ENCODE measurements at regions not wholly inside any gene's neighbourhood (a gene's known extent, or its start where the extent isn't known, plus 50 kb on each side); places are given as distances from the start of the nearest gene placed in this dataset.

DNA sequence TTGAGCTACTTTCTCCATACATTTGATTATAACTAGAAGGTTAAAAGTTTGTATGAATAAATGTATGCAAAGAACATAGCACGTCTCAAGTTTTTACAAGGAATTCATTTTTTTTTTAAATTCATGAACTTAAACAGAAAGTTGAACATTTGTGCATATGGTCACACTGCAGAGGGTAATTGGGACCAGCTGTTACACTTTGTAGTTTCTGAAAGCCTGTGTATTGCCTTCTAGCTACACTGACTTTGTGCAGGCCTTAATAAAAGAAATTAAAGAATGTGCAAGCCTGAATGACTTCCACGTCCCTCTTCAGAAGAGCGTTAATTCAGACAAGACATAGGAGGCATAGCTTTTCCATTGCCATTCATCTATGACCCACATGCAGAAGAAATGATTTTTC is 153.1 kb upstream of the PCDH18 start:
- H3K4me3 ChIP-seq: no peak overlapping the region
- intact Hi-C loops (cut with DNase I): no loop called here
- TF ChIP-seq POLR2AphosphoS5 (IDR thresholded peaks at IDR 0.05): no peak
- no peak for TF ChIP-seq POLR2A (IDR thresholded peaks at IDR 0.05)
- TF ChIP-seq, protein P1, sequence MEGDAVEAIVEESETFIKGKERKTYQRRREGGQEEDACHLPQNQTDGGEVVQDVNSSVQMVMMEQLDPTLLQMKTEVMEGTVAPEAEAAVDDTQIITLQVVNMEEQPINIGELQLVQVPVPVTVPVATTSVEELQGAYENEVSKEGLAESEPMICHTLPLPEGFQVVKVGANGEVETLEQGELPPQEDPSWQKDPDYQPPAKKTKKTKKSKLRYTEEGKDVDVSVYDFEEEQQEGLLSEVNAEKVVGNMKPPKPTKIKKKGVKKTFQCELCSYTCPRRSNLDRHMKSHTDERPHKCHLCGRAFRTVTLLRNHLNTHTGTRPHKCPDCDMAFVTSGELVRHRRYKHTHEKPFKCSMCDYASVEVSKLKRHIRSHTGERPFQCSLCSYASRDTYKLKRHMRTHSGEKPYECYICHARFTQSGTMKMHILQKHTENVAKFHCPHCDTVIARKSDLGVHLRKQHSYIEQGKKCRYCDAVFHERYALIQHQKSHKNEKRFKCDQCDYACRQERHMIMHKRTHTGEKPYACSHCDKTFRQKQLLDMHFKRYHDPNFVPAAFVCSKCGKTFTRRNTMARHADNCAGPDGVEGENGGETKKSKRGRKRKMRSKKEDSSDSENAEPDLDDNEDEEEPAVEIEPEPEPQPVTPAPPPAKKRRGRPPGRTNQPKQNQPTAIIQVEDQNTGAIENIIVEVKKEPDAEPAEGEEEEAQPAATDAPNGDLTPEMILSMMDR (IDR thresholded peaks at IDR 0.05): no peak
- 82% methylated on average over 3 of the region's 3 CpGs for WGBS
- H3K36me3 ChIP-seq: no peaks in the 10 kb centered on the region
- H3K4me1 ChIP-seq (replicated peaks): no peaks in the 10 kb centered on the region
- no peak overlapping the region for H3K27ac ChIP-seq
- no peaks in the 10 kb centered on the region for H3K9me3 ChIP-seq
- H3K27me3 ChIP-seq (replicated peaks; ENCODE audit: insufficient read depth): no peaks in the 10 kb centered on the region
- no peak for DNase-seq (ENCODE audit: low spot score)

GRCh38 chr4:137681081-137681480 is 148.8 kb upstream of the PCDH18 start:
- intact Hi-C loops (cut with DNase I): no loop called here
- no peak for DNase-seq (ENCODE audit: low spot score)
- Histone ChIP-seq H3K27me3 (replicated peaks; ENCODE audit: insufficient read depth) (no peaks in the 10 kb centered on the region), H3K9me3 (no peaks in the 10 kb centered on the region), H3K36me3 (no peaks in the 10 kb centered on the region), H3K27ac (no peak overlapping the region), H3K4me1 (replicated peaks) (no peaks in the 10 kb centered on the region), H3K4me3 (no peak overlapping the region)
- TF ChIP-seq POLR2AphosphoS5 (IDR thresholded peaks at IDR 0.05) (no peak), POLR2A (IDR thresholded peaks at IDR 0.05) (no peak)
- TF ChIP-seq, protein P1 (IDR thresholded peaks at IDR 0.05): no peak
- 83% methylated on average over 1 of the region's 1 CpG for WGBS

GRCh38 chr4:137678796-137679195 is 146.5 kb upstream of the PCDH18 start:
- no peak for DNase-seq (ENCODE audit: low spot score)
- no peaks in the 10 kb centered on the region for H3K4me1 ChIP-seq (replicated peaks)
- no peak overlapping the region for H3K27ac ChIP-seq
- H3K9me3 ChIP-seq: no peaks in the 10 kb centered on the region
- H3K36me3 ChIP-seq: no peaks in the 10 kb centered on the region
- H3K4me3 ChIP-seq: no peak overlapping the region
- intact Hi-C loops (cut with DNase I): no loop called here
- 39% methylated on average over 1 of the region's 1 CpG for WGBS
- TF ChIP-seq, protein P1 (IDR thresholded peaks at IDR 0.05): no peak
- TF ChIP-seq POLR2A (IDR thresholded peaks at IDR 0.05): no peak
- TF ChIP-seq POLR2AphosphoS5 (IDR thresholded peaks at IDR 0.05): no peak
- H3K27me3 ChIP-seq (replicated peaks; ENCODE audit: insufficient read depth): no peaks in the 10 kb centered on the region

- no peak overlapping the region for H3K27ac ChIP-seq
- intact Hi-C loops (cut with DNase I): no loop called here
- no peaks in the 10 kb centered on the region for H3K9me3 ChIP-seq
- no peaks in the 10 kb centered on the region for H3K36me3 ChIP-seq
- H3K4me1 ChIP-seq (replicated peaks): no peaks in the 10 kb centered on the region
- TF ChIP-seq, protein P1 (IDR thresholded peaks at IDR 0.05): no peak
- TF ChIP-seq POLR2AphosphoS5 (IDR thresholded peaks at IDR 0.05) (no peak), POLR2A (IDR thresholded peaks at IDR 0.05) (no peak)
- DNase-seq (ENCODE audit: low spot score): no peak
- no peak overlapping the region for H3K4me3 ChIP-seq
- no peaks in the 10 kb centered on the region for H3K27me3 ChIP-seq (replicated peaks; ENCODE audit: insufficient read depth)
Observed at GRCh38 chr4:137677863-137678262, 145.6 kb upstream of the PCDH18 start.

DNA sequence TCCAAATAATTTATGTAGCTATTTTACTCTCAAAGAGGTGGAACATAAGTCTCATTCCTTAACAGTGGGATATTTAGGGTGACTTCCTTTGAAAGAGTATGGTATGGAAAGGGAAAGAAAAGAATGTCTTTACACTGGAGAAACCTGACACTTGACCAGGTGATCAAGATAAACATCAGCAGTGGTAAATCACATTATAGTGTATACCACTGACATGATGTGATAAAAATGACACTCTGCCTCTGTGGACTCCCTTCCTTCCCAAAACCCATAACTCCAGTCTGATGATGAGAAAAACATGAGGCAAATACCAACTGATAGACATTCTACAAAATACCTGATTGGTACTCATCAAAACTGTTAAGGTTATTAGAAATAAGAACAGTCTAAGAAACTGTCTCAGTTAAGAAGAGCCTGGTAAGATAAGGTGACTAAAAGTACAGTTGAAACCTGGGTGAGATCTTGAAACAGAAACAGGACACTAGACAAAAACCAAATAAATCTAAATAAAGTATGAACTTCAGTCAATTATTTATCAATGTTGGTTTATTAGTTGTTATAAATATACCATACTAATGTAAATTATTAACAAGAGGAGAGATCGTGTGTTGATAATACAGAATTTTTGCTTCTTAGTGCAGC is 144.2 kb upstream of the PCDH18 start:
- Histone ChIP-seq H3K27me3 (replicated peaks; ENCODE audit: insufficient read depth) (no peaks in the 10 kb centered on the region), H3K27ac (no peak overlapping the region), H3K36me3 (no peaks in the 10 kb centered on the region), H3K4me1 (replicated peaks) (no peaks in the 10 kb centered on the region), H3K9me3 (no peaks in the 10 kb centered on the region), H3K4me3 (no peak overlapping the region)
- WGBS: 88% methylated on average over 1 of the region's 1 CpG
- no peak for DNase-seq (ENCODE audit: low spot score)
- TF ChIP-seq POLR2AphosphoS5 (IDR thresholded peaks at IDR 0.05) (no peak), POLR2A (IDR thresholded peaks at IDR 0.05) (no peak)
- TF ChIP-seq, protein P1 (IDR thresholded peaks at IDR 0.05): no peak
- intact Hi-C loops (cut with DNase I): no loop called here
